HG03432 (cell line): ENCODE measurements at regions not wholly inside any gene's neighbourhood (a gene's known extent, or its start where the extent isn't known, plus 50 kb on each side); places are given as distances from the start of the nearest gene placed in this dataset.
"Not testable (repeated sequence)": the region's sequence is repeated elsewhere in the genome, so short reads cannot be mapped to it uniquely, and the experiment has no call there.

ENCODE experiments used
- ATAC-seq: cut with Tn5 transposase; IDR thresholded peaks from one replicate; pipeline ENCODE4 v1.9.1; 2021; ENCODE audit warnings: mild to moderate bottlenecking, moderate library complexity; ENCODE audit not compliant: unreplicated experiment

DNA sequence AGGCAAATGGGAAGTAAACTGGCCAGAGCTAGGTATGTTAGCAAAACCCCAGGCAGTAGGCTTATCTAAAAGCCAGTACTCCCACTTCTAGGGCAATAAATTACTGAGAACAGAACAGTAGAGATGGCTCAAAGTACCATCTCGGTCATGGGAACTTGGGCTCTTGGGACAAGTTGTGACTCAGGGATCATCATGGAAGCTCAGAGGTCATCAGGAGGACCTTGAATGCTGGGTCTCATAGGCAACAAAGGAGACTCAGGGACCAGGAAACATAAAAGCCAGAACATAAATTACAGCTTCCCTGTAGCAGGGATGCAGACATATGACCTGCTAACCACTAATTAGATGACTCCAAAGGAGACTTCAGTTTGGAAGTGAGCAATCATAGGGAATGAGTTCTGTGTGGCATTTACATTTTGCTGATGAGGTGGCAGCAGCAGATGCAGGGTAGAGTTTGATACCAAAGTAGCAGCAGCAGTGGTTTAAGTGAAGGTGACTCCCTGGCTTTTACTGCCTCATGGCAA lies 97.6 kb upstream of the SCAF11 start:
- no peak for ATAC-seq

DNA sequence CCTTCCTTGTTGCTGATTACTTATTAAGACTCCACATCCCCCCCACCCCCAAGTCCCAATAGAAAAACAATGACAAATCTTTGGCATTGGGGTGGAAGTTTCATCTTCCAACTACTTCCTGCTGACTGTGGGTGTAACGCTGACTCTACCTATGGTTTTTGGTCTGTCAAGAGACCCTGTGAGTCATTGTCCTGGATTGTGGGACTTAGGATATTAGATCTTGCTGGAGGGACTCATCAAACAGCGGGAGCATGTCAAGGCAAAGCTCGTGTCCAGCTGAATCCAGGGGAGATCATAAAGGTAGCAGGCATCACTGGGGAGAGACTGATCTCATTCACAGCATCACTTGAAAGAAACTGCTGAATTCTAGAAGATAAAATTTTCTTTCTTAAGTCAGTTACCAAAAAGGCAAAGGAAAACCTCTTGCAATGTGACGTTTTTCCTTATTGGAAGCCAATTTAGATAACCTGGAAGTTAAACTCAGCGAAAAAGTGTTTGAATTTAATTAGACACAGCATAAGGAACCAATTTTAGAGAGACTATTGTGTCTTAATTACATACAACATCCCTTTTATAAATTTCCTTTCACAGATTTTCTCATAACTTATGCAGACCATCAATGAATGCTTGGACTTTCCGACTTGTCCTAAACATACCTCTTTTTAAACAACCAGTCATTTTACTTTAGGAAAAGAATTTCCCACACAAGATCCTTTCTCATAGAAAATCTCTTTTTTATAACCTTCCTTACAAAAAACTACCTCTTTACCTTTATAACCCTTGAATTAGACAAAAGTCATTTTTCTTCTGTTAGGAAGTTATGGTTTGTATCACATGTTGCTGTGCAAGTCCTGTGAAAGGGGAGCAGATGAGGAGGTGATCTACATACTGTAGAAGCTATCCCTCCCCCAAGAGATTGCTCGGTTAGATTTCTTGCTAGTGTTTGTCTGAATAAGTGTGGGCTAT lies 94.6 kb upstream of the SCAF11 start:
- ATAC-seq = no peak

GRCh38 chr12:46082490-46083200 lies 92.3 kb upstream of the SCAF11 start:
- no peak for ATAC-seq

- ATAC-seq = no peak
Measured at GRCh38 chr12:46073321-46073720, 82.9 kb upstream of the SCAF11 start.

DNA sequence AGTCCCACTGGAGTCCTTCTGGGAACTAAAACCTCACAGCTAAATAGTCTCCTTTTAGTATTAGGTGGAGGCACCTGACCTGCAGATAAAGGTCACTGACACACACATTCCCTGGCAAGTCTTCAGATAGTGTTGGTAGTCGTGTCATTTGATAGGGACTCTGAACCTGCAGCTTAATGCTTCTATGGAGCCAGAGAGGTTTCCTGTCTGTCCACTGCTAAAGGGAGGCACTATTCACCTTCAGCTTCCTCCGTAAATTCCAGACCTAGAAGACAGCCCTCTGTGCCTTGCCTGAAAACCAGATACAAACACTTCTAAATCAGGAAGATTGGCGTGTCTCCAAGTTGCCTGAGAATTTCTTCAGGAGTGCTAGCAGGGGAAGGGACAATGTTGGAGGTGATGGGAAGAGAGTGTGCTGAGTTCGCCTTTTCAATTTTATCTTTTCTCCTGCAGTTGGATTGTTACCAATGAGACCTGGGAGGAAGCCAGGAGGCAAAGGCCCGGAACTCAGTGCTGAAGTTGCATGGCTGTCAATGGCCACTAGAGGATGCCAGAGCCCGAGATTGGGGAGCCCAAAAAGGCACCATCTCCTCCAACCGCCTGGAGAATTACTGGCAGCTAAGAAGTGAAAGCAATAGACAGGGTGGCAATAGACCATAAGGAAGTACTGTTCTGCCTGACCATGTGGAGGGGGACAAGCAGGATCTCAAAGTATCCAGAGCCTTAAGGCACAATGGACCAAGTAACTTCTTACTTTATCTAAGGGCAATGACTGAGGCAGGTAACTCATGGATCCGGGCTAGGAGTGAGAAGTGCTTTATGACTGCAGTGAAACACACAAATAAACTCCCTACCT lies 81.6 kb upstream of the SCAF11 start:
- ATAC-seq = peak; percentile 96

GRCh38 chr12:46071335-46071734 lies 81.0 kb upstream of the SCAF11 start:
- ATAC-seq = no peak

DNA sequence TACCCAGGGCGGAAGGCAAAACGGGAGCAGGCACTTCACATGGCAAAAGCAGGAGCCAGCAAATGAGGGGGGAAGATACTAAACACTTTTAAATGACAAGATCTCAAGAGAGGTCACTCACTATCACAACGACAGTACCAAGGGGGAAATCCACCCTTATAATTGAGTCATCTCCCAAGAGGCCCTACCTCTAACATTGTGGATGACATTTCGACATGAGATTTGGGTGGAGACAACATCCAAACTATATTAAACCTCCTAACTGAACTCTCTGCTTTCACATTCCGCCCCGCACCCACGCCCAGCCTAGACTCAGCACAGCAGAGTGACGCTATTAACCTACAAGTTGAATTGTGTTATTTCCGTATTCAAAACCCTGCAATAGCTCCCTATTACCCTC lies 76.7 kb upstream of the SCAF11 start:
- no peak for ATAC-seq

GRCh38 chr12:46065412-46066166 lies 75.2 kb upstream of the SCAF11 start:
- ATAC-seq = peak; percentile 84

DNA sequence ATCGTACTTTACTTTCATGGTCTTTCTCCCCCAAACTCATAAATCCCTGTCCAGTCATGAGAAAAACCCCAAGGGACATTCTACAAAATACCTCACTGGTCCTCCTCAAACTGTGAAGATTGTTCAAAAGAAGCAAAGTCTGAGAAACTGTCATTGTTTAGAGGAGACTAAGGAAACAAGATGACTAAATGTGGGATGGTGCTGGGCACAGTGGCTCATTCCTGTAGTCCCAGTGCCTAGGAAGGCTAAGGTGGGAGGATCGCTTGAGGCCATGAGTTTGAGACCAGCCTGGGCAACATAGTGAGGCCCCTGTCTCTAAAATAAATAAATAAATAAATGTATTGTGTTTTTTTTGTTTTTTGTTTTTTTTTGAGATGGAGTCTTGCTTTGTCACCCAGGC lies 74.2 kb upstream of the SCAF11 start:
- ATAC-seq = no peak

- ATAC-seq = not testable (repeated sequence)
Measured at GRCh38 chr12:46058697-46059096, 68.3 kb upstream of the SCAF11 start.

DNA sequence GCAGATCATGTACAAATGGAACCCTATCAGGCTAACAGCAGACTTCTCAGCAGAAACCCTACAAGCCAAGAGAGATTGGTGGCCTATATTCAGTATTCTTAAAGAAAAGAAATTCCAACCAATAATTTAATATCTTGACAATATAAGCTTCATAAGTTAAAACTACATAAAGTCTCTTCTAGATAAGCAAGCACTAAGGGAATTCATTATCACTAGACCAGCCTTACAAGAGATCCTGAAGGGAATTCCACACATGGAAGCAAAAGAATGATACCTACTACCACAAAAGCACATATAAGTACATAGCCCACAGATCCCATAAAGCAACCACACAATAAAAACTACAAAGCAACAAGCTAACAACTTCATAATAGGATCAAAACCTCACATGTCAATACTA lies 60.4 kb upstream of the SCAF11 start:
- ATAC-seq = no peak

DNA sequence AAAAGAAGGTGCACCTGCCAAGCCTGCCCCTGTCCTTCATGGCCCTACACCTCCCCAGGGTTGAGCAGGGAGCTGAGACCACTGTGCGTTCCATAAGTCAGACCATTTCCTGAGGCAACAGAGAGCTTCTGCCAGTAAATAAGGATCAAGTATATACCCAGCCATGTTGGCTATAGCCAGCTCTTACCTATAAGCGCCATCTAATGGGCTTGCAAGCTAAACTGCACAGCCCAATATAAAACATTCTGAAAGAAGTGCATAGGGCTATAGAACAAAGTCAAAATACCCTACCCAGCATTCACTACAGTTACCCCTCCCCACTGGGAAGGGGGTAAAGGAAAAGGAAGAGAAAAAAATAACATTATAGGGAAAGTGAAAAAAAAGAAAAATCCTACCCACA lies 59.3 kb upstream of the SCAF11 start:
- ATAC-seq = no peak

- no peak for ATAC-seq
Measured at GRCh38 chr12:46046436-46046835, 56.1 kb upstream of the SCAF11 start.

DNA sequence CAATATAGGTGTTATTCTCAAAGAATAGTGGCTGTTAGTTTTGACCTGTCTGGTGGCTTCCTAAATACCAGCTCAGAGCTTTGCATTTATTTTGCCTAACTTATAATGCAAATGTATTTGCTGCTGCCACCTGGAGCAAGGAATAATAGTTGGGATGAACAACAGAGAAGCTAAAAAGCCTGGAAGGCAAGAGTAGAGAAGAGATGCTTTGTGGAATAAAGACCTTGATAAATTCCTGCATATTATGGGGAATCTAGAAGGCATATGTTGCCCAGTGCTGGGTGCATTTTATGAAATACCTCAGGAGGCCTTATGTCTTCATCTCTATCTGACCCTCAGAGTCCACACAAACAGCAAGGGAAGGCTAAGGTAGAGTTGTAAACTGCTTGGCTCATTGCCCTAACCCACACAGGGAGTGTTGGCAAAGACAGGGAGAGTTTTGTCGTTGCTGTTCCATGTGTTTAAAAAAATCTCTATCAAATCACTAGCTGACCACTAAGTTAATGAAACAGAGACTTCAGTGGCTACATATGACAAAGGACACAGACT lies 53.7 kb upstream of the SCAF11 start:
- no peak for ATAC-seq
